Osteoblast (primary cell): ENCODE measurements at regions not wholly inside any gene's neighbourhood (a gene's known extent, or its start where the extent isn't known, plus 50 kb on each side); places are given as distances from the start of the nearest gene placed in this dataset.

Experiments
- DNase-seq: peaks from one replicate; pipeline ENCODE4 v3.0.0; 2011; ENCODE audit warnings: low spot score, mixed read lengths; ENCODE audit not compliant: insufficient read length; ENCODE audit errors: missing footprints
- H2AFZ ChIP-seq: 2 replicates; pipeline ENCODE4 v1.6.0; 2011; ENCODE audit warnings: mild to moderate bottlenecking, low read length
- H3K27ac ChIP-seq: 2 replicates; pipeline ENCODE4 v1.5.1; 2011; ENCODE audit warnings: mild to moderate bottlenecking, low read depth, low read length, moderate library complexity
- H3K27me3 ChIP-seq: 2 replicates; pipeline ENCODE4 v1.6.0; 2012; ENCODE audit warnings: mild to moderate bottlenecking, control low read depth, inconsistent platforms, low read length, moderate library complexity; ENCODE audit not compliant: insufficient read depth
- H3K36me3 ChIP-seq: 2 replicates; pipeline ENCODE4 v1.5.1; 2011; ENCODE audit warnings: mild to moderate bottlenecking, low read length, control low read depth, moderate library complexity; ENCODE audit not compliant: insufficient read depth
- H3K4me1 ChIP-seq: 2 replicates; pipeline ENCODE4 v1.5.1; 2011; ENCODE audit warnings: mild to moderate bottlenecking, low read length, control low read depth, moderate library complexity; ENCODE audit not compliant: insufficient read depth
- H3K4me2 ChIP-seq: 2 replicates; pipeline ENCODE4 v1.6.0; 2011; ENCODE audit warnings: mild to moderate bottlenecking, low read length; ENCODE audit not compliant: insufficient read depth
- H3K4me3 ChIP-seq: fragments of 200-600 bp; sonication (generic); 3 replicates; pipeline ENCODE4 v1.5.1; 2012; ENCODE audit warnings: mild to moderate bottlenecking, low read length, inconsistent platforms; ENCODE audit not compliant: insufficient read depth
- H3K79me2 ChIP-seq: 2 replicates; pipeline ENCODE4 v1.6.0; 2012; ENCODE audit warnings: mild to moderate bottlenecking, low read length, control low read depth, inconsistent platforms; ENCODE audit not compliant: insufficient read depth
- H3K9me3 ChIP-seq: 2 replicates; pipeline ENCODE4 v1.5.1; 2011; ENCODE audit warnings: low read depth, low read length, control low read depth
- H4K20me1 ChIP-seq: 2 replicates; pipeline ENCODE4 v1.6.0; 2012; ENCODE audit warnings: mild to moderate bottlenecking, low read length, control low read depth; ENCODE audit not compliant: insufficient read depth
- CTCF ChIP-seq: IDR thresholded peaks from 2 replicates; pipeline ENCODE4 v1.5.1; 2011; ENCODE audit warnings: mild to moderate bottlenecking, low read depth, low read length, moderate library complexity; ENCODE audit errors: extremely low read depth

GRCh38 chr14:40248671-40249070 lies 816.4 kb upstream of the FBXO33 start:
- DNase-seq = no peak
- Histone ChIP-seq H3K9me3 (no peaks in the 10 kb centered on the region), H3K4me2 (no peak overlapping the region), H3K4me1 (no peaks in the 10 kb centered on the region), H3K27me3 (no peaks in the 10 kb centered on the region), H3K79me2 (no peaks in the 10 kb centered on the region), H4K20me1 (no peaks in the 10 kb centered on the region), H3K4me3 (no peak overlapping the region), H2AFZ (no peak overlapping the region), H3K36me3 (no peaks in the 10 kb centered on the region), H3K27ac (no peak overlapping the region)
- no peak for TF ChIP-seq CTCF

GRCh38 chr14:40240245-40240859 lies 808.1 kb upstream of the FBXO33 start:
- H3K27me3 ChIP-seq = no peaks in the 10 kb centered on the region
- H3K79me2 ChIP-seq = no peaks in the 10 kb centered on the region
- H3K9me3 ChIP-seq = peaks cover 3% of the 10 kb centered on the region
- no peak overlapping the region for H2AFZ ChIP-seq
- H3K4me2 ChIP-seq = no peak overlapping the region
- DNase-seq = no peak
- no peaks in the 10 kb centered on the region for H4K20me1 ChIP-seq
- no peaks in the 10 kb centered on the region for H3K4me1 ChIP-seq
- H3K4me3 ChIP-seq = no peak overlapping the region
- no peak for TF ChIP-seq CTCF
- H3K36me3 ChIP-seq = no peaks in the 10 kb centered on the region
- no peak overlapping the region for H3K27ac ChIP-seq

DNA sequence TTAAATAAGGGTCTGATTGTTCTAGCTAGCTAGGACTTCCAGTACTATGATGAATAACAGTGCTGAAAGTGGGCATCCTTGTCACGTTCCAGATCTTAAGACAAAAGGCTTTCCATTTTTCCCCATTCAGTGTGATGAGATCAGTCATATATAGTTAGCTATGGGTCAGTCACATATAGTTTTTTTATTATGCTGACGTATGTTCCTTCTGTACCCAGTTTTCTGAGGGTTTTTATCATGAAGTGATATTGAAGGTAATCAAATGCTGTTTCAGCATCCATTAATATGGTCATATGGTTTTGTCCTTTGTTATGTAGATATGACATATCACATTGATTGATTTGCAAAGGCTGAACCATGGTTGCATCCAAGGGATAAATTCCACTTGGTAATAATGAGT lies 800.1 kb upstream of the FBXO33 start:
- Histone ChIP-seq H2AFZ (no peak overlapping the region), H3K4me1 (no peaks in the 10 kb centered on the region), H3K27ac (no peak overlapping the region), H3K9me3 (peaks cover 3% of the 10 kb centered on the region), H3K79me2 (no peaks in the 10 kb centered on the region), H3K27me3 (no peaks in the 10 kb centered on the region), H4K20me1 (no peaks in the 10 kb centered on the region), H3K36me3 (no peaks in the 10 kb centered on the region), H3K4me3 (no peak overlapping the region), H3K4me2 (no peak overlapping the region)
- no peak for DNase-seq
- no peak for TF ChIP-seq CTCF

DNA sequence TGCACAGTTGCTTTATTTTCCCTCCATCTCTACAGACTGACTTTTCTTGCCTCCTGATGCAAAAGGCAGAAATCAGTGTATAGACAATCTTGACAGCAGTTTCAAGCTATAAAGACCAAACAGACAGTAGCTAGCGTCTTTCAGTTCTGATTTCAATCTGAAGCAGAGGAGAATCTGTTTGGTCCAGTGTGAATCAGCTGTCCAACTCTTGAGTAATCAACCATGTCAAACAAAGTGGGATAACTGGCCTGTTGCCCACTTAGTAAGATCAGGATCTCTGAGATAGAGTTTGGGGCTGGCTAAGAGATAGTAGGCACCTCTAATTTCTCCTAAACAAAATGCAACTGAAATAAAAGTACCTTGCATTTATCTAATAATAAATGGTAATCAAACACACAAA lies 797.4 kb upstream of the FBXO33 start:
- no peak for TF ChIP-seq CTCF
- no peak overlapping the region for H3K4me2 ChIP-seq
- no peaks in the 10 kb centered on the region for H4K20me1 ChIP-seq
- H3K27me3 ChIP-seq = no peaks in the 10 kb centered on the region
- no peaks in the 10 kb centered on the region for H3K36me3 ChIP-seq
- no peak overlapping the region for H3K27ac ChIP-seq
- H2AFZ ChIP-seq = no peak overlapping the region
- no peaks in the 10 kb centered on the region for H3K4me1 ChIP-seq
- no peak for DNase-seq
- no peak overlapping the region for H3K4me3 ChIP-seq
- no peaks in the 10 kb centered on the region for H3K9me3 ChIP-seq
- no peaks in the 10 kb centered on the region for H3K79me2 ChIP-seq
